Duodenal mucosa (tissue), 2 donors: ENCODE measurements at regions not wholly inside any gene's neighbourhood (a gene's known extent, or its start where the extent isn't known, plus 50 kb on each side); places are given as distances from the start of the nearest gene placed in this dataset.

ENCODE experiments used
- H3K27ac ChIP-seq: one replicate; pipeline ENCODE4 v1.7.0; 2013; ENCODE audit warnings: low read depth, low read length
- H3K27me3 ChIP-seq, 2 donors: one replicate each; pipeline ENCODE4 v1.7.0; 2013; ENCODE audit warnings: low read length in 2 of 2, control low read depth in 1 of 2; ENCODE audit not compliant: insufficient read depth in 2 of 2, control insufficient read depth in 1 of 2
- H3K36me3 ChIP-seq, 2 donors: one replicate each; pipeline ENCODE4 v1.7.0; 2013; ENCODE audit warnings: low read length in 2 of 2, control low read depth in 1 of 2; ENCODE audit not compliant: insufficient read depth in 2 of 2, control insufficient read depth in 1 of 2
- H3K4me1 ChIP-seq, 2 donors: one replicate each; pipeline ENCODE4 v1.7.0; 2013; ENCODE audit warnings: low read length in 2 of 2, control low read depth in 1 of 2; ENCODE audit not compliant: insufficient read depth in 2 of 2, control insufficient read depth in 1 of 2
- H3K4me3 ChIP-seq, 2 donors: one replicate each; pipeline ENCODE4 v1.7.0; 2013; ENCODE audit warnings: low read length in 2 of 2, low read depth in 1 of 2
- H3K9ac ChIP-seq, 2 donors: one replicate each; pipeline ENCODE4 v1.7.0; 2013; ENCODE audit warnings: low read length in 2 of 2, low read depth in 1 of 2
- H3K9me3 ChIP-seq, 2 donors: one replicate each; pipeline ENCODE4 v1.7.0; 2013; ENCODE audit warnings: low read length in 2 of 2, control low read depth in 1 of 2; ENCODE audit not compliant: control insufficient read depth in 1 of 2

- Histone ChIP-seq H3K27me3 (peaks cover 0 to 4% of the 10 kb centered on the region in 2 donors), H3K9me3 (no peaks in the 10 kb centered on the region), H3K4me1 (peaks cover 6 to 8% of the 10 kb centered on the region in 2 donors), H3K27ac (no peak overlapping the region), H3K9ac (no peak overlapping the region), H3K36me3 (no peaks in the 10 kb centered on the region), H3K4me3 (no peak overlapping the region)
Measured at GRCh38 chr7:3218411-3219225, 82.4 kb upstream of the SDK1 start.

- Histone ChIP-seq H3K4me1 (no peaks in the 10 kb centered on the region), H3K27ac (no peak overlapping the region), H3K9me3 (no peaks in the 10 kb centered on the region), H3K4me3 (no peak overlapping the region), H3K27me3 (peaks cover 0 to 3% of the 10 kb centered on the region in 2 donors), H3K36me3 (no peaks in the 10 kb centered on the region), H3K9ac (no peak overlapping the region)
Measured at GRCh38 chr7:3229904-3230470, 71.1 kb upstream of the SDK1 start.

GRCh38 chr7:3230908-3231307 is 70.1 kb upstream of the SDK1 start:
- H3K4me3 ChIP-seq: no peak overlapping the region
- H3K4me1 ChIP-seq: no peaks in the 10 kb centered on the region
- no peaks in the 10 kb centered on the region for H3K36me3 ChIP-seq
- H3K9ac ChIP-seq: no peak overlapping the region
- peaks cover under 1 to 5% of the 10 kb centered on the region in 2 donors for H3K9me3 ChIP-seq
- no peak overlapping the region for H3K27ac ChIP-seq
- H3K27me3 ChIP-seq: peaks cover 0 to 3% of the 10 kb centered on the region in 2 donors

GRCh38 chr7:3232228-3232627 is 68.8 kb upstream of the SDK1 start:
- Histone ChIP-seq H3K4me3 (no peak overlapping the region), H3K27ac (no peak overlapping the region), H3K36me3 (no peaks in the 10 kb centered on the region), H3K9ac (no peak overlapping the region), H3K27me3 (peaks cover 0 to 3% of the 10 kb centered on the region in 2 donors), H3K4me1 (no peaks in the 10 kb centered on the region), H3K9me3 (peaks cover 11 to 13% of the 10 kb centered on the region in 2 donors)

- Histone ChIP-seq H3K27me3 (peaks cover 0 to 3% of the 10 kb centered on the region in 2 donors), H3K9ac (no peak overlapping the region), H3K27ac (no peak overlapping the region)
Measured at GRCh38 chr7:3233301-3233700, 67.8 kb upstream of the SDK1 start.

GRCh38 chr7:3234051-3234450 is 67.0 kb upstream of the SDK1 start:
- Histone ChIP-seq H3K9ac (no peak overlapping the region), H3K4me3 (no peak overlapping the region), H3K4me1 (no peaks in the 10 kb centered on the region), H3K27ac (no peak overlapping the region), H3K27me3 (peaks cover 0 to 3% of the 10 kb centered on the region in 2 donors), H3K36me3 (no peaks in the 10 kb centered on the region), H3K9me3 (peaks cover 11 to 13% of the 10 kb centered on the region in 2 donors)

More at GRCh38 chr7:3233301-3233700, 67.8 kb upstream of the SDK1 start:
- H3K9me3 ChIP-seq: peaks cover 11 to 13% of the 10 kb centered on the region in 2 donors
- H3K36me3 ChIP-seq: no peaks in the 10 kb centered on the region
- H3K4me3 ChIP-seq: no peak overlapping the region
- H3K4me1 ChIP-seq: no peaks in the 10 kb centered on the region

- Histone ChIP-seq H3K36me3 (no peaks in the 10 kb centered on the region), H3K9ac (no peak overlapping the region), H3K27me3 (peaks cover 0 to 3% of the 10 kb centered on the region in 2 donors), H3K4me1 (no peaks in the 10 kb centered on the region), H3K27ac (no peak overlapping the region), H3K9me3 (peaks cover 11 to 13% of the 10 kb centered on the region in 2 donors), H3K4me3 (no peak overlapping the region)
Measured at GRCh38 chr7:3234851-3235250, 66.2 kb upstream of the SDK1 start.

GRCh38 chr7:3235322-3235721 is 65.7 kb upstream of the SDK1 start:
- H3K27me3 ChIP-seq: peaks cover 0 to 3% of the 10 kb centered on the region in 2 donors
- H3K9ac ChIP-seq: no peak overlapping the region
- no peaks in the 10 kb centered on the region for H3K36me3 ChIP-seq
- no peaks in the 10 kb centered on the region for H3K4me1 ChIP-seq
- peaks cover 11 to 13% of the 10 kb centered on the region in 2 donors for H3K9me3 ChIP-seq
- no peak overlapping the region for H3K27ac ChIP-seq
- no peak overlapping the region for H3K4me3 ChIP-seq

GRCh38 chr7:3236268-3236667 is 64.8 kb upstream of the SDK1 start:
- Histone ChIP-seq H3K27ac (no peak overlapping the region), H3K36me3 (no peaks in the 10 kb centered on the region), H3K4me1 (no peaks in the 10 kb centered on the region), H3K4me3 (no peak overlapping the region), H3K27me3 (peaks cover 0 to 3% of the 10 kb centered on the region in 2 donors), H3K9ac (no peak overlapping the region), H3K9me3 (peaks cover 11 to 13% of the 10 kb centered on the region in 2 donors)

- no peaks in the 10 kb centered on the region for H3K27me3 ChIP-seq
Measured at GRCh38 chr7:3238525-3239210, 62.4 kb upstream of the SDK1 start.

More at GRCh38 chr7:3238525-3239210, 62.4 kb upstream of the SDK1 start:
- Histone ChIP-seq H3K4me3 (no peak overlapping the region), H3K9ac (no peak overlapping the region), H3K9me3 (peaks cover 11 to 13% of the 10 kb centered on the region in 2 donors), H3K36me3 (no peaks in the 10 kb centered on the region), H3K27ac (no peak overlapping the region), H3K4me1 (no peaks in the 10 kb centered on the region)
